Loucy (cell line): ENCODE measurements at regions not wholly inside any gene's neighbourhood (a gene's known extent, or its start where the extent isn't known, plus 50 kb on each side); places are given as distances from the start of the nearest gene placed in this dataset.

Experiments used
- CTCF ChIP-seq: fragments of 200-600 bp; sonication (generic); conservative IDR thresholded peaks from 2 replicates; pipeline ENCODE4 v1.5.1; 2014; ENCODE audit warnings: mild to moderate bottlenecking, antibody characterized with exemption, low read length
- EZH2phosphoT487 ChIP-seq: fragments of 200-600 bp; IDR thresholded peaks from 2 replicates; pipeline ENCODE4 v1.6.1; 2018; ENCODE audit warnings: antibody characterized with exemption, mild to moderate bottlenecking, moderate library complexity, borderline replicate concordance

- TF ChIP-seq CTCF (no peak), EZH2phosphoT487 (no peak)
Observed at GRCh38 chr2:40036241-40036640, 257.2 kb upstream of the THUMPD2 start.
